Gastrocnemius medialis (tissue), 4 donors: ENCODE measurements at regions not wholly inside any gene's neighbourhood (a gene's known extent, or its start where the extent isn't known, plus 50 kb on each side); places are given as distances from the start of the nearest gene placed in this dataset.

Source experiments
- CTCF ChIP-seq, 5 experiments: fragments of 450-650 bp in 3 of 5; fragments of 200-600 bp in 2 of 5; sonication (generic) in 2 of 5; IDR thresholded peaks in 4 of 5; conservative IDR thresholded peaks in 1 of 5; 1 replicate in 4 of 5; 2 replicates in 1 of 5; pipeline ENCODE4 v1.5.1; 2016 to 2019; ENCODE audit warnings: antibody characterized with exemption in 5 of 5, mild to moderate bottlenecking in 3 of 5, moderate library complexity in 3 of 5
- POLR2A ChIP-seq, 2 donors: fragments of 450-650 bp; IDR thresholded peaks; one replicate each; pipeline ENCODE4 v1.6.1; 2017; ENCODE audit warnings: antibody characterized with exemption in 2 of 2, mild to moderate bottlenecking in 2 of 2, moderate library complexity in 2 of 2

- TF ChIP-seq CTCF (IDR thresholded peaks at IDR 0.05 in 4 of 5, conservative IDR thresholded peaks at IDR 0.05 in 1 of 5) (no peak), POLR2A (IDR thresholded peaks at IDR 0.05) (no peak)
Observed at GRCh38 chr12:118558941-118559340, 182.6 kb downstream of the SUDS3 start.
